AG04450 (cell line): ENCODE measurements at regions not wholly inside any gene's neighbourhood (a gene's known extent, or its start where the extent isn't known, plus 50 kb on each side); places are given as distances from the start of the nearest gene placed in this dataset.

Source experiments
- CTCF ChIA-PET: fragments of 300-600, 350-600 bp; formaldehyde crosslinking; extraction: SDS; loops from one replicate; lab custom pipeline; 2022; ENCODE audit warnings: antibody characterized with exemption, inconsistent platforms; lab: Charles Lee
- POLR2A ChIA-PET: fragments of 350-600 bp; formaldehyde crosslinking; extraction: SDS; loops from one replicate; lab custom pipeline; 2021; ENCODE audit warnings: antibody characterized with exemption, inconsistent platforms; lab: Yijun Ruan, JAX
- DNase-seq: peaks from one replicate; pipeline ENCODE4 v3.0.0-alpha.2; 2011; ENCODE audit warnings: low read depth, low spot score
- H3K27ac ChIP-seq: one replicate; pipeline ENCODE4 v1.5.1; 2012; ENCODE audit warnings: low read depth, low read length, control low read depth
- H3K27me3 ChIP-seq: one replicate; pipeline ENCODE4 v1.6.0; 2012; ENCODE audit warnings: low read length; ENCODE audit not compliant: control insufficient read depth, insufficient read depth
- H3K4me3 ChIP-seq: 2 replicates; pipeline ENCODE4 v1.5.1; 2011; ENCODE audit warnings: mild to moderate bottlenecking, low read depth, low read length, control low read depth
- H3K9me3 ChIP-seq: 2 replicates; pipeline ENCODE4 v1.5.1; 2012; ENCODE audit warnings: low read length; ENCODE audit not compliant: control insufficient read depth, insufficient read depth
- CTCF ChIP-seq: IDR thresholded peaks from 2 replicates; pipeline ENCODE4 v1.5.1; 2011; ENCODE audit warnings: low read depth, low read length, control low read depth, inconsistent platforms

- Histone ChIP-seq H3K4me3 (no peak overlapping the region), H3K27me3 (no peaks in the 10 kb centered on the region), H3K27ac (no peak overlapping the region), H3K9me3 (peaks cover 20% of the 10 kb centered on the region)
- DNase-seq = no peak
- ChIA-PET POLR2A (no interaction called here), CTCF (no interaction called here)
- no peak for TF ChIP-seq CTCF
Observed at GRCh38 chr9:30758726-30759446, 1625.6 kb upstream of the ACO1 start.

GRCh38 chr9:30765318-30765717, 1619.1 kb upstream of the ACO1 start:
- H3K27ac ChIP-seq = no peak overlapping the region
- DNase-seq = no peak
- no peaks in the 10 kb centered on the region; the same call in 1 of the 2 replicates for H3K9me3 ChIP-seq
- H3K27me3 ChIP-seq = no peaks in the 10 kb centered on the region
- no peak overlapping the region for H3K4me3 ChIP-seq
- TF ChIP-seq CTCF = no peak
- ChIA-PET CTCF (no interaction called here), POLR2A (no interaction called here)

- no peak for TF ChIP-seq CTCF
- CTCF ChIA-PET = no interaction called here
- H3K4me3 ChIP-seq = no peak overlapping the region
Observed at GRCh38 chr9:30771163-30771708, 1613.2 kb upstream of the ACO1 start.

GRCh38 chr9:30771760-30772159, 1612.7 kb upstream of the ACO1 start:
- Histone ChIP-seq H3K4me3 (no peak overlapping the region), H3K27ac (no peak overlapping the region), H3K9me3 (peaks cover 12% of the 10 kb centered on the region), H3K27me3 (no peaks in the 10 kb centered on the region)
- ChIA-PET CTCF (no interaction called here), POLR2A (no interaction called here)
- no peak for DNase-seq
- TF ChIP-seq CTCF = no peak

More at GRCh38 chr9:30771163-30771708, 1613.2 kb upstream of the ACO1 start:
- POLR2A ChIA-PET = no interaction called here
- H3K9me3 ChIP-seq = peaks cover 12% of the 10 kb centered on the region
- no peaks in the 10 kb centered on the region for H3K27me3 ChIP-seq
- H3K27ac ChIP-seq = no peak overlapping the region
- DNase-seq = no peak

- no peaks in the 10 kb centered on the region for H3K27me3 ChIP-seq
- CTCF ChIA-PET = no interaction called here
- POLR2A ChIA-PET = no interaction called here
- no peak for DNase-seq
- H3K9me3 ChIP-seq = peaks cover 12% of the 10 kb centered on the region
- TF ChIP-seq CTCF = no peak
- H3K27ac ChIP-seq = no peak overlapping the region
- H3K4me3 ChIP-seq = no peak overlapping the region
Observed at GRCh38 chr9:30773427-30773826, 1611.0 kb upstream of the ACO1 start.
